H1 (cell line): ENCODE measurements at regions not wholly inside any gene's neighbourhood (a gene's known extent, or its start where the extent isn't known, plus 50 kb on each side); places are given as distances from the start of the nearest gene placed in this dataset.

Source experiments
- KDM4A ChIP-seq: IDR thresholded peaks from one replicate; pipeline ENCODE4 v1.7.1; 2012; ENCODE audit warnings: low read depth, mild to moderate bottlenecking, moderate library complexity, low read length, inconsistent platforms; ENCODE audit not compliant: severe bottlenecking
- NRF1 ChIP-seq: IDR thresholded peaks from 2 replicates; pipeline ENCODE4 v1.6.1; 2011; ENCODE audit warnings: mild to moderate bottlenecking, low read depth, low read length, improper control_type of control experiment
- SIN3A ChIP-seq, 2 experiments: IDR thresholded peaks in 1 of 2; conservative IDR thresholded peaks in 1 of 2; 2 replicates each; pipeline ENCODE4 v1.6.1; 2011 to 2012; ENCODE audit warnings: low read length in 2 of 2, improper control_type of control experiment in 1 of 2, low read depth in 1 of 2, mild to moderate bottlenecking in 1 of 2

DNA sequence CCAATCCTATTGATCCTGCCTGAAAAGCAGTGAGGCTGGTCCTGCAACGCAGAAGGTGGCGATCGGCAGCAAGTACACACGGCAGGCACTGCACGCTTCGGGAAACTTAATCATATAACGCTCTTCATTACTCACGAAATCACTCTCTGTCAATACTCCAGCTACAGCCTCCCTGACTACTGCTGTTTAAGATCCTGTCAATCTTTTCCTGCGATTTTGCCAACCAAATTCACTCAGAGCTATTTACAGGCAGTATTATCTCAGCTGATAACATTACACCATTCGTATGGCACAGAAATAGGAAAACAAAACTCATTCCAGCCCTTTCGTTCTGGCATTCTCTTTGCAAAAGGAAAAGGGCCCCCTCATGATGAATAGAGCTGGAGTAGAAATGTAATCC is 262.4 kb upstream of the CDH8 start (continued):
- TF ChIP-seq NRF1 (no peak), KDM4A (no peak), SIN3A (conservative IDR thresholded peaks at IDR 0.05 in 1 of 2, IDR thresholded peaks at IDR 0.05 in 1 of 2; ENCODE audit: low read depth in 1 of 2, low read length in 2 of 2) (no peak)
